Astrocyte of the spinal cord (primary cell): ENCODE measurements at regions not wholly inside any gene's neighbourhood (a gene's known extent, or its start where the extent isn't known, plus 50 kb on each side); places are given as distances from the start of the nearest gene placed in this dataset.

ENCODE experiments used
- DNase-seq: peaks from one replicate; pipeline ENCODE4 v3.0.0; 2011; ENCODE audit warnings: low read depth, low spot score
- H3K4me3 ChIP-seq: 2 replicates; pipeline ENCODE4 v1.5.1; 2011; ENCODE audit warnings: low read depth, mild to moderate bottlenecking, low read length, moderate library complexity
- CTCF ChIP-seq: IDR thresholded peaks from 2 replicates; pipeline ENCODE4 v1.5.1; 2012; ENCODE audit warnings: low read depth, mild to moderate bottlenecking, low read length, inconsistent platforms
- in situ Hi-C: cut with HindIII; loops from 2 replicates; pipeline ENCODE4 v1.10.0; 2017; ENCODE audit warnings: low sequenced_read_pairs

GRCh38 chr10:64103750-64104470 is 582.7 kb downstream of the REEP3 start:
- no peak for DNase-seq
- no peak for TF ChIP-seq CTCF
- no peak overlapping the region for H3K4me3 ChIP-seq
- in situ Hi-C loops: no loop called here

- TF ChIP-seq CTCF: no peak
- no peak overlapping the region for H3K4me3 ChIP-seq
- DNase-seq: no peak
- in situ Hi-C loops: no loop called here
Observed at GRCh38 chr10:64109926-64110495, 588.8 kb downstream of the REEP3 start.

GRCh38 chr10:64112701-64113355 is 591.6 kb downstream of the REEP3 start:
- no peak for DNase-seq
- no peak for TF ChIP-seq CTCF
- in situ Hi-C loops: no loop called here
- no peak overlapping the region for H3K4me3 ChIP-seq

- no peak for DNase-seq
- in situ Hi-C loops: no loop called here
- TF ChIP-seq CTCF: no peak
- H3K4me3 ChIP-seq: no peak overlapping the region
Observed at GRCh38 chr10:64113375-64113774, 592.2 kb downstream of the REEP3 start.

GRCh38 chr10:64113792-64114191 is 592.6 kb downstream of the REEP3 start:
- no peak for DNase-seq
- in situ Hi-C loops: no loop called here
- no peak for TF ChIP-seq CTCF
- no peak overlapping the region for H3K4me3 ChIP-seq

GRCh38 chr10:64115471-64115870 is 594.3 kb downstream of the REEP3 start:
- no peak for DNase-seq
- no peak for TF ChIP-seq CTCF
- in situ Hi-C loops: no loop called here
- no peak overlapping the region for H3K4me3 ChIP-seq
